ENCODE measurements at regions not wholly inside any gene's neighbourhood (a gene's known extent, or its start where the extent isn't known, plus 50 kb on each side); places are given as distances from the start of the nearest gene placed in this dataset.

DNA sequence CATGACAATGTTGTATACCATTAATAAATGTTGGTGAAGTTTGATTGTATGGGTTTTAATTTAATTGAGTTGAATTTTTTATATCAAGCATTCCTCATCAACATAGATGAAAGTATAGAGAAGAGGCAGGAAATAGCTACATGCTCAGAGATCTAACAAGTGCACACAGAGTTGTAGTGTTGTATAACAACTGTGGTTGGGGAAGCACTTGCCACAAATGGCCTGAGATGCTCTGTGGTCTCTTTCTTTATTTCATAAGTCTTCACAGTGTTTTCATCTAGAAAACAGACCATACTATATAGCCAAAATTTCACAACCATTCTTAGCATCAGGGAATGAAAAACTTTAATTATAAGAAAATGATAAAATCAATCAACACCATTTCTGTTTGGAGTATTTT, 682.6 kb upstream of the NECTIN3 start:
- no peak overlapping the region for H3K4me3 Mint-ChIP-seq
- no peak overlapping the region for H2BK120ac ChIP-seq (ENCODE audit: low read depth, low read length, poor library complexity, severe bottlenecking)

More for the DNA sequence above, 682.6 kb upstream of the NECTIN3 start:
- no peak overlapping the region for H3T11ph ChIP-seq (ENCODE audit: low read length)
- no peaks in the 10 kb centered on the region for H3K9me3 Mint-ChIP-seq
- H3K27me3 Mint-ChIP-seq (ENCODE audit: low read depth): no peaks in the 10 kb centered on the region
- H3K36me3 Mint-ChIP-seq (ENCODE audit: insufficient read depth in 1 of 3, low read depth in 3 of 3): no peaks in the 10 kb centered on the region; a peak in 1 of 7 replicates
- H3K56ac ChIP-seq (ENCODE audit: insufficient read length, low read depth, low read length): no peak overlapping the region
- no peak overlapping the region for H3K4ac ChIP-seq (ENCODE audit: low read depth, low read length)
- TF ChIP-seq, protein P1, sequence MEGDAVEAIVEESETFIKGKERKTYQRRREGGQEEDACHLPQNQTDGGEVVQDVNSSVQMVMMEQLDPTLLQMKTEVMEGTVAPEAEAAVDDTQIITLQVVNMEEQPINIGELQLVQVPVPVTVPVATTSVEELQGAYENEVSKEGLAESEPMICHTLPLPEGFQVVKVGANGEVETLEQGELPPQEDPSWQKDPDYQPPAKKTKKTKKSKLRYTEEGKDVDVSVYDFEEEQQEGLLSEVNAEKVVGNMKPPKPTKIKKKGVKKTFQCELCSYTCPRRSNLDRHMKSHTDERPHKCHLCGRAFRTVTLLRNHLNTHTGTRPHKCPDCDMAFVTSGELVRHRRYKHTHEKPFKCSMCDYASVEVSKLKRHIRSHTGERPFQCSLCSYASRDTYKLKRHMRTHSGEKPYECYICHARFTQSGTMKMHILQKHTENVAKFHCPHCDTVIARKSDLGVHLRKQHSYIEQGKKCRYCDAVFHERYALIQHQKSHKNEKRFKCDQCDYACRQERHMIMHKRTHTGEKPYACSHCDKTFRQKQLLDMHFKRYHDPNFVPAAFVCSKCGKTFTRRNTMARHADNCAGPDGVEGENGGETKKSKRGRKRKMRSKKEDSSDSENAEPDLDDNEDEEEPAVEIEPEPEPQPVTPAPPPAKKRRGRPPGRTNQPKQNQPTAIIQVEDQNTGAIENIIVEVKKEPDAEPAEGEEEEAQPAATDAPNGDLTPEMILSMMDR (conservative IDR thresholded peaks at IDR 0.05): no peak
- no peaks in the 10 kb centered on the region for H3K23me2 ChIP-seq (ENCODE audit: insufficient read length, low read depth, low read length, poor library complexity, severe bottlenecking)
- no peak overlapping the region for H2AFZ ChIP-seq (ENCODE audit: low read length)
- no peak overlapping the region for H4K5ac ChIP-seq (ENCODE audit: insufficient read length, low read depth, low read length)
- no peak overlapping the region for H2BK15ac ChIP-seq (ENCODE audit: low read depth, low read length)
- H3K27ac ChIP-seq (ENCODE audit: insufficient read length, low read depth, low read length): no peak overlapping the region
- no peaks in the 10 kb centered on the region for H4K20me1 ChIP-seq (ENCODE audit: control insufficient read depth, insufficient read depth, insufficient read length)
- no peak overlapping the region for H3K9ac ChIP-seq (ENCODE audit: extremely low read depth, insufficient read length, low read length)
- no peak overlapping the region for H4K91ac ChIP-seq (ENCODE audit: insufficient read length, low read depth, low read length)
- no peaks in the 10 kb centered on the region for H3K79me1 ChIP-seq (ENCODE audit: insufficient read depth, low read depth, low read length, poor library complexity, severe bottlenecking)
- H2AK5ac ChIP-seq (ENCODE audit: insufficient read length, low read length): no peak overlapping the region
- no peak overlapping the region for H2BK5ac ChIP-seq (ENCODE audit: insufficient read length, low read length)
- peaks cover 19 to 20% of the 10 kb centered on the region in 2 experiments for H3K4me1 Mint-ChIP-seq
- no peak overlapping the region for H3K23ac ChIP-seq (ENCODE audit: insufficient read length, low read depth, low read length)
- H3K18ac ChIP-seq (ENCODE audit: insufficient read length, low read depth, low read length): no peak overlapping the region
- no peak overlapping the region for H3K14ac ChIP-seq (ENCODE audit: insufficient read depth, low read length)
- no peak overlapping the region for H3K4me2 ChIP-seq (ENCODE audit: insufficient read depth, insufficient read length, low read length)
- H3K27me3 ChIP-seq (ENCODE audit: insufficient read depth, low read length): no peaks in the 10 kb centered on the region
- no peak overlapping the region for H4K8ac ChIP-seq (replicated peaks; ENCODE audit: insufficient read length, low read depth, low read length)
- no peak overlapping the region for H2BK12ac ChIP-seq (ENCODE audit: insufficient read length, low read depth, low read length)
- H3K79me2 ChIP-seq (ENCODE audit: insufficient read depth, low read length): no peaks in the 10 kb centered on the region
- H3K4me1 ChIP-seq (ENCODE audit: insufficient read depth, low read length): no peaks in the 10 kb centered on the region; the same call in 1 of the 2 replicates
- no peaks in the 10 kb centered on the region for H3K9me3 ChIP-seq (ENCODE audit: control insufficient read depth, low read depth, low read length)
- H2BK20ac ChIP-seq (ENCODE audit: low read depth, low read length, poor library complexity, severe bottlenecking): no peak overlapping the region
- DNase-seq: no peak
- no peak overlapping the region for H3K27ac Mint-ChIP-seq

All from H9 (cell line).